GM21528 (cell line): ENCODE measurements at regions not wholly inside any gene's neighbourhood (a gene's known extent, or its start where the extent isn't known, plus 50 kb on each side); places are given as distances from the start of the nearest gene placed in this dataset.
A peak's percentile ranks its signal among the peaks of the same experiment; 100 is the strongest.
"Not testable (repeated sequence)": the region's sequence is repeated elsewhere in the genome, so short reads cannot be mapped to it uniquely, and the experiment has no call there.

Source experiments
- ATAC-seq: cut with Tn5 transposase; IDR thresholded peaks from one replicate; pipeline ENCODE4 v1.9.1; 2021; ENCODE audit warnings: mild to moderate bottlenecking, moderate library complexity; ENCODE audit not compliant: unreplicated experiment, low FRiP score

DNA sequence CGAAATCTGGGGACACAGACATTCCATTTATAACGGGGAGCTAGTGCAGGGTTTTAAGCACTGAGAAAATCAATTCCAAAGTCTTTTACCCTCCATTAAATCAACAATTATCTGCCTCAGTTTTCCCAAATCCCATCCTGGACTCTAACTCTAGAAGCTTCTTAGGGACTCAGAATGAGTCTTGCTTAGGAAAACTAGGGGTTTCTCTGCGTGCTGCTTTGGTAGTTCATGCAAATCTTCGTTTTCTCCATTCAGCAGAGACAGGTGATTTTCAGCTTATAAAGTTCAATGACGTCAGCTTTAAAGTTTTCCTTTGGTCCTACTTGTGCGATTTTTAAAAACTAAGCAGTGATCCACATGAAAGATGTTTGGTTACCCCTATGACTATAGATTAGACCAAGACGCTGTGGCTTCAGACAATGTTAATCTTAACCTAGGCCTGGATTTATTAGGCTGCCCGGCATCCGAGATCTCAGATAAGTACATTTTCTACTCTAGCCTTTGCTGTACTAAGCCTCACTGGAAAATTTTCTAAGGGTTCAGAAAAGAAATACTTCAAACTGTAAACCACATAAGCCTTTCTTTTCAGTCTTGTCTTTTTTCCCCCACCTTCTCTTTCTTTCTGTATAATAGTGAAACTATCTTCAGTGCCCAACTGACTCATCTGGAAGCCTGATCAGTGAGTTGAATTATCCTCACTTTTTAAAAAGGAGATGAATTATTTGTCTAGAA lies 121.4 kb upstream of the GATB start:
- peak; percentile 47 for ATAC-seq

DNA sequence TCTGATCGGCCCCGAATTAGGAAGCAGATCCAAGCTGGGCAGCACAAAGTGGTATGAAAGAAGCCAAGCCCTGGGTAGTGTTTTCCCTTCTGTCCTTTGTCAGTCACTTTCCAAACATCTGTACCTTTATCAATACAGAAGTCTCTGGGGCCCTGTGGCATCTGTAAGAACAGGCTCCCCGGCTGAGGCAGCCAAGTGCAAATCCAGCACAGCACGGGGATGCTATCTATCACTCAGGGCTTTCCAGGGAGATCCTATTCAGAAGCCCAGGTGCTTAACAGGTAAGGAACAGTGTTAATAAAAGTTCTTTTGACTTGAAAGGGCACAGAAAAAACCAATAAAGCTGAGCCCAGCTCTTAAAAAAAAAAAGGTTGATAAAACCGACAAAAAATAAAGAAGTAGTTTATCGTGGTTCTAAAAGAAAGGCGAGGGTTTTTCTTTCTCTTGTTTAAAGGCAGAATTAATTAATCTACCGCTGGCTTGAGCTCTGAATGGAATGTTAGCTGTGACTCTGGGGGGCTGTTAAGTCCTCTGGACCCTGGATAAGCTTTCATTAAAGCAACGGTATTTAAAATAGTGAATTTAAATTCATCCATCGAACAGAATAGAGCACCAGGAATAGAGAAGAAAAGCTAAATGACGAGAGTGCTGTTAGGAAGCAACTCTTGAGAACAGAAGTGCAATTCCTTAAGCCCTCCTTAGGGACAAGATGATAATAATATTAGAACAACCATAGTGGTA lies 119.1 kb upstream of the GATB start:
- ATAC-seq = no peak

DNA sequence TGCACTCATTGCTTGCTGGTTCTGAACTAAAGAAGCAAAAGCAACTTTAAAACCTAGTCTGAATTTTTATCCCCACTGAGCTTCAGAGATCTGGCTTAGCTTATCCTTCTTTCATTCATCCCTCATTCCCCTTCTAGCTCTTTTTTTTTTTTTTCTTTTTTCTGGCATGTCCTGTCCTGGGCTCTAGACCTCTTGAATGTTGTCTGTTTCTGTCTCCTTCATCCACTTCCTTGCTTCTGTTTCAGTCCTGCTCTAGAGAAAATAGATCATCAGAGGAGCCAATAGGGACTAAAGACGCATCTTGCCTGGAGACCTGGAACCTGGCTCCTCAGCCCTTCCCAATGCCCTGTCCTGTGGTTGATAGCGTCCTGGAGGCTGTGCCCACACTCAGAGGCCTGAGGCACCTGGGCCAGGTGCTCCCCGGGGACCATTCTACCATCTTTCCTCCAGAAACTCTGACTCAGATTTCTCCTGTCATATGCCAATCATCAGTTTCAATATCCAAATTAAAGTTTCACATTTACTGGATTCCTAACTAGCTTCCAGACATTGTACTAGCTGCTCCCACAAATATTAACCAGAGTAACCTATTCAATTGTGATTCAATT lies 115.7 kb upstream of the GATB start:
- ATAC-seq = no peak

DNA sequence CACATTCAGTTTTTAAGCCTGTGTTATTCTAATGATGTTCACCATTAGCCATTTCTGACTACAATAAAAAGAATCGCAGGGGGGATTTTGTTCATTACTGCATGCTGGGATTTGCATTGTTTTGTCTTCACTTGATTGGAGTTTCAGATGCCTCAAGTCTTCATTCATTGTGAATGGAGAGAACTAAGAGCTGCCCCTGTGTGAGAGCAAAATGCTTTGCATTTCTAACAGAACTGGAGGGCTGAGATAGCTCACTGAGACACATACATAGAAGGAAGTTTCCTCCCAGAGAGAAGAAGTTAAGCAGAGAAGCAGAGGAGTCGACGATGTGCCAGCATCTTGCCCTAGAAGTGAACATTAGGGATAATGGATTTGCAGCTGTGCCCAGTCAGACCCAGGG lies 113.5 kb upstream of the GATB start:
- ATAC-seq = no peak

DNA sequence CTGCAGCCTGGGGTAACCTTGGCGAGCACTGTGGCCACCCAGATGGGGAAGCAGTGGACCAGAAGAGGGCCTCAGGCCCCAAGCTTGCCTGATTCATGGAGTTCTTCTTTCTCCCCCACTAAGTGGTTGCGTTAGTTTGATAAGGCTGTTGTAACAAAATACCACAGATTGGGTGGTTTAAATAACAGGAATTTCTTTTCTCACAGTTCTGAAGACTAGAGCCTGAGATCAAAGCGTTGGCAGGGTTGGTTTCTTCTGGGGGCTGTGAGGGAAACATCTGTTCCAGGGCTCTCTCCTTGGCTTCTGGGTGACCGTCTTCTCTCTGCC lies 105.7 kb upstream of the GATB start:
- no peak for ATAC-seq

DNA sequence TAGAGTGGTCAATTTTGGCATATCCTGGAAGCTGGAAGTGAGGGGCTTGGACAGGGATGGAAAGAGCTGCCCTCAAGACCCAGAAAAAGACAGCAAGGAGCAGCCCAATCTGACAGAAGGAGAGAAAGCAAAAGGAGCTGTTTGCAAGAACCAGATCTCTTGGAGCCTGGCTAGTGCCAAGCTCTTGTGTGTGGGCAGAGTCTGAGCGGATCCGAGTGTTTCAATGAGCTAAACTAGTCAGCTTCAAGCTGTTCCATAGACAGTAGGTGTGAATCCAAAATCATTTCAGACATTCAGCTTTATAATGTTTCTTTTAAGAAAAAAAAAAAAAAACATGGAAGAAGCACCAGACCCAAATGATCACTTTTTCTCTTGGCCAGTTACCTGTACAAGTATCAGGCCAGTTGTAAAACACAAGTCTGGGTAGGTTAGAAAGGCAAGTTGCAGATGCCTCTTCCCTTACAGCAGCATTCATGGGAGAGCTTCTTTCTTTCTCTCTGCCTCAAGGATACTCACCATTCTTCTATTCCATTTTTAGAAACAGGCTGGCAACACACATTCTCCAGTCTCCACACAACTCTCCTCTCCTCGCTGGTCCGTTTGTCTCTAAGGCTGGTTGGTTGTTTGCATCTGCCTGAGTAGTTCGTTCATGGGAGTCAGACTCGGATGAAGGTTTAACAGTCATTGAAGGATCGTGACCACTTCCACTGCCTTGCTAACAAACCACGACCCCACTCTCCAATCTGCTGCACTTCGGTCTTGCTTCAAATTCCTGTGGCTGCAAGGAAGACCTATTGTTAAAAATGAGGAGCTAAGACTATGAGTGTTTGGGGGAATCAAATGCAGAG lies 105.2 kb upstream of the GATB start:
- ATAC-seq = no peak

DNA sequence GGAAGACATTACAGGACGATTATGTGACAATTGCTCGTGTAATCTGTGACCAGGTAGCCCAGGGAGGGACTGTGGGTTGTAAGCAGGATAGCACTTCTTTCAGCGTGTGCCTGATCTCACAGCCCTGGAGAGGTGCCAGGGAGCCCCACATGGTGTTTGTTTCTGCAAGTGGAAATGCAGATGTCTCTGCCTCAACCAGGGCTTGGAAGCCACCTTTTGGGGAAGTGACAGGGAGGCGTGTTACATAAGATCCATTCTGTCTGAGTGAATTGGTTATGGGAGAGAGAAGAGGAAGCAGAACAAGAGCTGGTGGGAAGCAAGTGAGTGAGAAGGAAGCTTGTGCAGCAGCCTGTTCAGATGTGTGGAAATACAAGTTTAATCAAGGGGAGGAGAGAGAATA lies 104.5 kb upstream of the GATB start:
- ATAC-seq = no peak

DNA sequence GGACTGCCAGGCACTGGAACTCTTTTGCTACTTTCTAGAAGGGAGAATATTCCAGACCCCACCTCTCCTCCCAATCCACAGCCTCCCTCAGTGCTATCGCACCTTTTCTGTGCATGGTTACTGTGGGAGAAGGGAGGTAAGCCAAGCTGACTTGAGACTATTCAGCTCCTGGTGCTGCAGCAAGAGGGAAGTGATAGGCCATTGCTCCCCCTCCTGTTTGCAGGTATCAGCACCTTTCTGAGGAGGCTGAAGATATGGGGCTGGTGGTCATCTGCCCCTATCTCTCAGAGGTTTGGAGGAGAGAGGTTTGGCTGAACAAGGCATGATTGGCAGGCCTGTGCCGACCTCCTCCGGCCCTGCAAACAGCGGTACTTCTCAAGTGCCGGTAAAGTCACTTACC lies 103.3 kb upstream of the GATB start:
- no peak for ATAC-seq

DNA sequence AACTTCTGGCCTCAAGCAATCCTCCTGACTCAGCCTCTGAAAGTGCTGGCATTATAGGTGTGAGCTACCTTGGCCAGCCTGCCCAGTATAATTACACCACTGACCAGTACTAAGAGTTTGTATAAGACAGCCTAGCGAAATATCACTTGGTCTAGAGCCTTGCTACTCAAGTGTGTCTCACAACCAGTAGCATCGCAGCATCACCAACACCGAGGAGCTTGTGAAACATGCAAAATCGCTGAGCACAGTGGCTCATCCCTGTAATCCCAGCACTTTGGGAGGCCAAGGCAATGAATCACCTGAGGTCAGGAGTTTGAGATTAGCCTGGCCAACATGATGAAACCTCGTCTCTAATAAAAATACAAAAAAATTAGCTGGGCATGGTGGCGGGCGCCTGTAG lies 102.0 kb upstream of the GATB start:
- ATAC-seq = no peak

DNA sequence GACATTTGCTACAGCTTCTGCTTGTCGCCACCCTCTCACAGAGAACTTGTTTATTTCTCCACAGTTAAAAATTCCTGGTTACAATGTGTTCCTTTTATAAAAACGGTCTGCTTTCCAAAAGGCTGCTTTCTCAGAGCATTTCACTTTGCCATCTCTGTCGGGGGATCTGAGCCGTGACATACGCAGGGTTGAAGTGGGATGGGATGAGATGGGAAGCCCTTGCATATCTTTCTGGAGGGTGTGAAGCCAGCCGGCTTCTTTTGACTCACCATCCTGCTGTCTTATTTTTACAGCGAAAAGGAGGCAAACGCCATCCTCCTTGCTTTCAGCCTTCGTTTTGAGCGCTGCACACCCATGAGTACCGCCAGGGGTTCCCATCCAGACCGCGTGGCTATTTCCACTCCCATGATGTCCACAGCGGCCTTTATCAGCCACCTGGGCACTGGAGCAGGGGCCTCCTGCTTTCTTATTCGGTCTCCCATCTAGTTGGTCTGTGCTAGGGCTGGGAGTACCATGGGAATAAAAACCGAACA lies 99.8 kb upstream of the GATB start:
- no peak for ATAC-seq

DNA sequence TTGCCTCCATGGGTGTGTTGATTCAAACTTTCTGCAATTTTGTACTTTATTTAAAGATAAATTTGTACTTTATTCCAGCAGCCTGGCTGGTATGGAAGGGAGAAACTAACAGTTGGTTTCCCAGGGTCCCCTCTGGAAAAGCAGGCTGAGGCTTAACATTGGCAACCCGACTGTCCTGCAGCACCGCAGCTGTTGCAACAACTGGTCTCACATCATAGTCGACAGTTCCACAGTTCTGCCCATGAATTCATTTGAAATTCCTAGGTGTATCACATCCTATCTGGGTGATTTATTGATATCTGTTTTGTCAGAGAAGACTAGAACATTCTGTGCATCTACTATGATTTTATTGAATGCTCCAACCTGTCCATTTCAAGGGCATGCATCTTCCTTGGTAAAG lies 98.8 kb upstream of the GATB start:
- no peak for ATAC-seq

DNA sequence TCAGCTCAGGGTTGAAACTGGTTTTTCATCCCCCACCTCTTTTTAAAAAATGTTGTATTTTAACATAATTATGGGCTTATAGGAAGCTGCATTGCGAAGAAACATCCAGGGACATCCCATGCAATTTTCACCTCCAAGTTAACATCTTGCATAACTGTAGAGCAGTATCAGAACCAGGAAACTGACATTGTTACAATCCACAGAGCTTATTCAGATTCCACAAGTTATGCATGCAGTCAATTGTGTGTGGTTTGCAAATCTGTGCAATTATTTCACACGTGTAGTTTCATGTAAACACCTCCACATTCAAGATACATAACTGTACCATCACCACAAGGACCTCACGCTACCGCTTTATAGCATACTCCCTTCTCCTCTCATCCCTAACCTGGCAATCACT lies 97.5 kb upstream of the GATB start:
- ATAC-seq = no peak

DNA sequence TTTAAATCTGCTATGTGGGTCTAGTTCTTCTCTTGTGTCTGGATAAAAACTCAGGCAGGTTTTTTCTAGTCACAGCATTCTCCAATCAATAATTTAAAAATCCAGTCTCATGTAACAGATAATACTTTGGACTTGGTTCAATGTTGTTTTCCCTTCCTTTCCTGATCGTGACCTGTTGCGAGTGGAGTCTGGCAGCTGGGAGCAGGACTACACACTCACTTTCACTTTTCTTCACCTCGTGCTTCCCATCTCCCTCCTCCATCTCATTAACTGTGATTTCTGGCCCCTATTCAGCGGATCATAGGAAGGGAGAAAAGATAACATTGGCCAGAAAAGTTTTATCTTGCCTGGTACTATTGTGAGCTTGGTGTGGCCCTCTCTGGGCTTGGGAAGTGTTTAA lies 96.6 kb upstream of the GATB start:
- no peak for ATAC-seq

DNA sequence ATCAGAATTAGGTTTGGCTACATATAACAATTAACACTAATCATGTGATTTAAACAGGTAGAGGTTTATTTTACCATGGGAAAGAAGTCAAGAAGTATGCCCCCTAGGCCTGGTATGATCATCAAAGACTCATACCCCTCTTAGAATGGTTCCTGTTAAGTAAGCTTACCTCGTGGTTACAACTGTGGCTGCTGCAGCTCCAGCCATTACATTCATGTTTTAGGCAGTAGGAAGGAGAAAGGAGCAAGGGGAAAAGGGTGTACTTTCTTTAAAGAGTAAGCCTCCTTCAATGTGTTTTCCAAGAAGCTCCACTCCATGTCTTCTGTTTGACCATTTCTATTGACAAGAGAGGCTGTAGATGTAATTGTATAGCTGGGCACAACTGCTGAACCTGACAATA lies 94.9 kb upstream of the GATB start:
- ATAC-seq = no peak

DNA sequence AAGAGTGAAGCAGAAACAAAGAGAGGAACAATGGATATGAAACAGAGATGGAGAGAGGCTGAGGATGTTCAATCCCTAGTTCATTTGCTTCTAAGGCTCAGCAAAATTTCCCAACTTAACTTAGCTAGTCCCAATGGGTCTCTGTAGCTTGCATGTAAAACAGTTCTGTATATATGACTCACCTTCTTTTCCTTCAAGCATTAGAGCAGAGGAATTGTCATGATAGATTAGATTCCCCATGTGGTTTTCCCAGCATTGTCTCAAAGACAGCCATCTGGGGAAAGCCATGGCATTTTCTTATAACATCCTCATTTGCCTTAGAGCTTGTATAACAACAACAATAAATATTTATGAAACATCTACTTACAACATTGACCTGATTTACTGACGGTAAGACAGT lies 93.9 kb upstream of the GATB start:
- no peak for ATAC-seq

DNA sequence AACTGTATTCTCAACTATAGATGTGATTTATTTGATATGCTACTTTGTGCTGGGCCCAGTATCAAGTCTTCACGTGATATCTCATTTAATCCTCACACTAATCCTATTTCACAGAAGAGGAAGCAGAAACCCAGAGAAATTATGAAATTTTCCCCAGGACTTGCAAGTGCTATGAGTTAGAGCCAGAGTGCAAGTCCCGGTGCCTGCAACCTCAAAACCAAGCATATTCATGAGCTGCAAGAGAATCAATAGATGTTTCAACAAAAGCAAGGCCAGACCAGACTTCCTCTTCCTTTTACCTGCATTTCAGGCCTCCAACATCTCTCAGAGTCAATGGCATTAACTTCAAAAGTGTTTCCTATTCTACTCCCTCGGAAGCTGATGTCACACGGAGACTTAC lies 92.2 kb upstream of the GATB start:
- no peak for ATAC-seq

DNA sequence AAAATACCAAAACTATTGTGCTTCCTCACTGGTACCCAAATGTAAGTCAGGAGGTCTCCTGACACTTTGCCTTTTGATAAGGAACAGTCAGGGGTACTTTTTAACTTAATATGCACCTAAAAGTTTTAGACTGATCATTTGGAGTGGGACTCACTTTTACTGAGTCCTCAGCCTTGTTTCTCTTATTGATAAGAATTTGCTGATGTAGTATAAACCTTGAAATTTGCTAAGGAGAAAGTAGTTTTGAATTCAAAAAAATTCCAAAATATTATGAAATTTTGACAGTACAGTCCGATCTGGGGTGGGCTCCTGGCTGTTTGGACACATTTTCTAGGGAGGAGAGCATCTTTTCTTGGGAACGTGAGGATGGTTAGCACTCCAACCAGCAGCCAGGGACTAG lies 91.4 kb upstream of the GATB start:
- no peak for ATAC-seq

DNA sequence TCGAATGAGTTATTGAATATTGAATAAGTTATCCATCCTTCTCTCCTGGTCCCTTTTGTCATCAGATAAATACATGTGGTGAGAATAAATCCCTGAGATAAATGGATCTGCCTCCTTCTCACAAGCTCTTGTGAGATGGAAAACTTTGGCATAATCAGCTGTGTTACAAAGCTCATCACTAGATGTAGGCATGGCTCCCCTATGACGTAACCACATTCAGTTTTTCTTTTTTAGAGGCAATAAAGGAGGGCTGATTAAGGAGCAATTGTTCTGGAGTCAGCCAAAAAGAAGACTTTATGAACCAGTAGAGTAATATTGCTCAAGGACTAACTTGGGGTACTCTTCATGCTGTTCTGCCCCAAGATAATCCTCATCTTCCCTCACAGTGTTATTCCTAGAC lies 90.5 kb upstream of the GATB start:
- no peak for ATAC-seq

DNA sequence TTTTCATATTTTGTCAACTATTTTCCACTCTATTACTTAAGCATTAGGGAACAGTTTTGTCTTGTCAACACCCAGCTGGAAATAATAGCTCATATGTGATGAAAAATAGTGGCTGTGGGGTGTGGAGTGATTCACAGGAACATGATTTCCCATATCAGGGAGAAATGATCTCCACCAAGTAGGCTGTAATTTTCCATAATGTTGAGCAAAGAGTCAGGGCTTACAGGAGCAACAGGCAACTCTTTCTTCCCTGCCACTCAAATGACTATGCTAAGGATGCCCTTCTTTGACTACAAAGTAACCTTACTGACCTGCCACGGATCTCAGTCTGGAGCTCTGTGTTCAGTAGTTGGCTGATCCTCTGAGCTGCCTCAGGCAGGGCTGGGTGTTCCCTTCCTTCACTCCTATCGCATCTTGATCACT lies 90.0 kb upstream of the GATB start:
- no peak for ATAC-seq

DNA sequence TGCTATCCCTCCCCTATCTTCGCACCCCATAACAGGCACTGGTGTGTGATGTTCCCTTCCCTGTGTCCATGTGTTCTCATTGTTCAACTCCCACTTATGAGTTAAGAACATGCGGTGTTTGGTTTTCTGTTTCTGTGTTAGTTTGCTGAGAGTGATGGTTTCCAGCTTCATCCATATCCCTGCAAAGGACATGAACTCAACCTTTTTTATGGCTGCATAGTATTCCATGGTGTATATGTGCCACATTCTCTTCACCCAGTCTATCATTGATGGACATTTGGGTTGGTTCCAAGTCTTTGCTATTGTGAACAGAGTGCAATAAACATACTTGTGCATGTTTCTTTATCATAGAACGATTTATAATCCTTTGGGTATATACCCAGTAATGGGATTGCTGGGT lies 84.7 kb upstream of the GATB start:
- ATAC-seq = not testable (repeated sequence)
